Mesothelial cell of epicardium (in vitro differentiated cells): ENCODE measurements at regions not wholly inside any gene's neighbourhood (a gene's known extent, or its start where the extent isn't known, plus 50 kb on each side); places are given as distances from the start of the nearest gene placed in this dataset.
A peak's percentile ranks its signal among the peaks of the same experiment; 100 is the strongest.

Experiments used
- DNase-seq, 2 experiments: peaks; one replicate each; pipeline ENCODE4 v3.0.0; 2021; ENCODE audit warnings: low spot score in 2 of 2; ENCODE audit not compliant: unreplicated experiment in 2 of 2
- H3K27ac Mint-ChIP-seq: 2 replicates; pipeline ENCODE4 v1.8.0; 2021; ENCODE audit warnings: mixed read lengths
- H3K27me3 Mint-ChIP-seq: 2 replicates; pipeline ENCODE4 v1.8.0; 2021; ENCODE audit warnings: low read depth, mixed read lengths
- H3K36me3 Mint-ChIP-seq: 2 replicates; pipeline ENCODE4 v1.8.0; 2021; ENCODE audit warnings: mixed read lengths
- H3K4me1 Mint-ChIP-seq: 2 replicates; pipeline ENCODE4 v1.8.0; 2021; ENCODE audit warnings: mixed read lengths
- H3K4me3 Mint-ChIP-seq: 2 replicates; pipeline ENCODE4 v1.8.0; 2021; ENCODE audit warnings: mild to moderate bottlenecking, moderate library complexity, mixed read lengths
- H3K9me3 Mint-ChIP-seq: 2 replicates; pipeline ENCODE4 v1.8.0; 2021; ENCODE audit warnings: mixed read lengths
- CTCF ChIP-seq: fragments of 200-600 bp; sonication (generic); IDR thresholded peaks from one replicate; pipeline ENCODE4 v1.5.0; 2021; ENCODE audit warnings: antibody characterized with exemption; ENCODE audit not compliant: unreplicated experiment

GRCh38 chr2:82165377-82165776 lies 1860.8 kb upstream of the LRRTM1 start:
- no peaks in the 10 kb centered on the region for H3K36me3 Mint-ChIP-seq
- H3K27ac Mint-ChIP-seq = no peak overlapping the region
- H3K4me3 Mint-ChIP-seq = no peak overlapping the region
- peaks cover 3% of the 10 kb centered on the region for H3K27me3 Mint-ChIP-seq
- TF ChIP-seq CTCF = no peak
- no peaks in the 10 kb centered on the region for H3K4me1 Mint-ChIP-seq
- no peak for DNase-seq
- no peaks in the 10 kb centered on the region for H3K9me3 Mint-ChIP-seq

GRCh38 chr2:82158150-82158549 lies 1853.6 kb upstream of the LRRTM1 start:
- TF ChIP-seq CTCF = no peak
- no peak overlapping the region for H3K27ac Mint-ChIP-seq
- H3K9me3 Mint-ChIP-seq = no peaks in the 10 kb centered on the region

GRCh38 chr2:82155469-82155868 lies 1850.9 kb upstream of the LRRTM1 start:
- no peak for TF ChIP-seq CTCF
- no peaks in the 10 kb centered on the region for H3K27me3 Mint-ChIP-seq
- DNase-seq = no peak
- H3K27ac Mint-ChIP-seq = no peak overlapping the region
- no peak overlapping the region for H3K4me3 Mint-ChIP-seq
- no peaks in the 10 kb centered on the region for H3K36me3 Mint-ChIP-seq
- peaks cover 4% of the 10 kb centered on the region for H3K4me1 Mint-ChIP-seq
- peaks cover 3% of the 10 kb centered on the region for H3K9me3 Mint-ChIP-seq

More at GRCh38 chr2:82158150-82158549, 1853.6 kb upstream of the LRRTM1 start:
- Mint-ChIP-seq H3K4me1 (peaks cover 4% of the 10 kb centered on the region), H3K4me3 (no peak overlapping the region), H3K36me3 (no peaks in the 10 kb centered on the region), H3K27me3 (peaks cover 3% of the 10 kb centered on the region)
- no peak for DNase-seq

- Mint-ChIP-seq H3K27ac (no peak overlapping the region), H3K27me3 (no peaks in the 10 kb centered on the region), H3K4me1 (peaks cover 21% of the 10 kb centered on the region), H3K4me3 (no peak overlapping the region), H3K9me3 (peaks cover 9% of the 10 kb centered on the region), H3K36me3 (no peaks in the 10 kb centered on the region)
- TF ChIP-seq CTCF = no peak
- DNase-seq = no peak
Observed at GRCh38 chr2:82143343-82143742, 1838.8 kb upstream of the LRRTM1 start.

GRCh38 chr2:82139979-82140611 lies 1835.5 kb upstream of the LRRTM1 start:
- H3K27me3 Mint-ChIP-seq = no peaks in the 10 kb centered on the region
- H3K36me3 Mint-ChIP-seq = no peaks in the 10 kb centered on the region
- TF ChIP-seq CTCF = no peak
- no peak for DNase-seq
- no peak overlapping the region for H3K4me3 Mint-ChIP-seq
- peak overlapping the region; percentile 56 for H3K27ac Mint-ChIP-seq
- peaks cover 28% of the 10 kb centered on the region for H3K4me1 Mint-ChIP-seq
- peaks cover 4% of the 10 kb centered on the region for H3K9me3 Mint-ChIP-seq

GRCh38 chr2:82137441-82137840 lies 1832.9 kb upstream of the LRRTM1 start:
- no peak overlapping the region for H3K27ac Mint-ChIP-seq

More at GRCh38 chr2:82137441-82137840, 1832.9 kb upstream of the LRRTM1 start:
- Mint-ChIP-seq H3K27me3 (no peaks in the 10 kb centered on the region), H3K4me3 (no peak overlapping the region), H3K36me3 (no peaks in the 10 kb centered on the region), H3K4me1 (peaks cover 28% of the 10 kb centered on the region), H3K9me3 (peaks cover 6% of the 10 kb centered on the region)
- TF ChIP-seq CTCF = no peak
- no peak for DNase-seq
